Endothelial cell of umbilical vein (primary cell): ENCODE measurements at regions not wholly inside any gene's neighbourhood (a gene's known extent, or its start where the extent isn't known, plus 50 kb on each side); places are given as distances from the start of the nearest gene placed in this dataset.

Source experiments
- BruUV-seq: library from RNA; stranded (reverse); fragments of 400-500 nt; replicated peaks from 2 replicates; lab custom pipeline; 2021; lab: Mats Ljungman, UMichigan
- CTCF ChIA-PET: fragments of 300-600, 350-600 bp; sonication (Branson Sonifier 250); formaldehyde crosslinking; loops from one replicate; lab custom pipeline; 2021; ENCODE audit warnings: antibody characterized with exemption, inconsistent platforms; lab: Charles Lee
- POLR2A ChIA-PET: fragments of 300-600, 350-600 bp; sonication (Branson Sonifier 250); formaldehyde crosslinking; loops from one replicate; lab custom pipeline; 2021; ENCODE audit warnings: antibody characterized with exemption, inconsistent platforms; lab: Charles Lee
- DNase-seq: peaks from one replicate; pipeline ENCODE4 v3.0.0-alpha.2; 2011; ENCODE audit warnings: low read depth, low spot score
- FAIRE-seq: peaks from 2 replicates; lab custom pipeline; 2011; peaks lifted over from hg19 to GRCh38; lab: Jason Lieb, UNC
- H2AFZ ChIP-seq: 2 replicates; pipeline ENCODE4 v1.6.0; 2012; ENCODE audit warnings: low read depth, low read length, control low read depth, inconsistent platforms
- H3K27ac ChIP-seq: 2 replicates; pipeline ENCODE4 v1.5.1; 2011; ENCODE audit warnings: low read depth, mild to moderate bottlenecking, control low read depth, low read length, moderate library complexity; ENCODE audit not compliant: insufficient read depth
- H3K27me3 ChIP-seq, 2 experiments: 2 replicates each; pipeline versions ENCODE4 v1.6.0 to v1.6.1; 2011; ENCODE audit warnings: low read length in 2 of 2, mixed read lengths in 1 of 2; ENCODE audit not compliant: control insufficient read depth in 2 of 2, insufficient read depth in 2 of 2
- H3K36me3 ChIP-seq, 2 experiments: 2 replicates in 1 of 2; 3 replicates in 1 of 2; pipeline ENCODE4 v1.5.1; 2011; ENCODE audit warnings: low read length in 2 of 2, mild to moderate bottlenecking in 1 of 2, moderate library complexity in 1 of 2; ENCODE audit not compliant: control insufficient read depth in 2 of 2, insufficient read depth in 2 of 2; ENCODE audit errors: extremely low read depth in 1 of 2
- H3K4me1 ChIP-seq: 3 replicates; pipeline ENCODE4 v1.5.1; 2011; ENCODE audit warnings: mild to moderate bottlenecking, low read length; ENCODE audit not compliant: control insufficient read depth, insufficient read depth; ENCODE audit errors: extremely low read depth
- H3K4me2 ChIP-seq: 2 replicates; pipeline ENCODE4 v1.6.1; 2011; ENCODE audit warnings: low read length, control low read depth, mixed read lengths; ENCODE audit not compliant: insufficient read depth
- H3K4me3 ChIP-seq, 3 experiments: fragments of 200-600 bp in 1 of 3; sonication (generic), shearing (Covaris generic) in 1 of 3; replicated peaks in 1 of 3; 2 replicates each; pipeline ENCODE4 v1.5.1; 2011 to 2016; ENCODE audit warnings: control low read depth in 3 of 3, low read length in 3 of 3, mild to moderate bottlenecking in 2 of 3, inconsistent platforms in 1 of 3, low read depth in 1 of 3, moderate library complexity in 1 of 3; ENCODE audit not compliant: insufficient read depth in 1 of 3
- H3K79me2 ChIP-seq: 2 replicates; pipeline ENCODE4 v1.6.0; 2012; ENCODE audit warnings: low read length, inconsistent platforms; ENCODE audit not compliant: control insufficient read depth, insufficient read depth
- H3K9ac ChIP-seq: replicated peaks from 2 replicates; pipeline ENCODE3; 2011; ENCODE audit warnings: low read length, control low read depth; ENCODE audit not compliant: insufficient read depth; ENCODE audit errors: extremely low read depth
- H3K9me1 ChIP-seq: replicated peaks from 3 replicates; pipeline ENCODE4 v1.6.0; 2011; ENCODE audit warnings: mild to moderate bottlenecking, low read length; ENCODE audit not compliant: control insufficient read depth, insufficient read depth; ENCODE audit errors: extremely low read depth
- H3K9me3 ChIP-seq: replicated peaks from 2 replicates; pipeline ENCODE4 v1.5.1; 2012; ENCODE audit warnings: low read length, inconsistent platforms; ENCODE audit not compliant: control insufficient read depth, insufficient read depth
- H4K20me1 ChIP-seq: replicated peaks from 2 replicates; pipeline ENCODE3; 2011; ENCODE audit warnings: mild to moderate bottlenecking, low read length; ENCODE audit not compliant: control insufficient read depth, insufficient read depth; ENCODE audit errors: extremely low read depth
- CTCF ChIP-seq, 2 donors: IDR thresholded peaks; 1 replicate in 1 of 2; 2 replicates in 1 of 2; pipeline ENCODE4 v1.5.1; 2011; ENCODE audit warnings: low read length in 2 of 2, mild to moderate bottlenecking in 2 of 2, moderate library complexity in 2 of 2, control low read depth in 1 of 2, inconsistent platforms in 1 of 2, low read depth in 1 of 2; ENCODE audit not compliant: insufficient read depth in 1 of 2; ENCODE audit errors: extremely low read depth in 1 of 2
- EZH2 ChIP-seq: IDR thresholded peaks from 2 replicates; pipeline ENCODE4 v1.6.1; 2012; ENCODE audit warnings: borderline replicate concordance, low read depth, mild to moderate bottlenecking, moderate library complexity, low read length, inconsistent platforms; ENCODE audit not compliant: severe bottlenecking
- FOS ChIP-seq: IDR thresholded peaks from 2 replicates; pipeline ENCODE4 v1.6.1; 2011; ENCODE audit warnings: mild to moderate bottlenecking, low read length, moderate library complexity, borderline replicate concordance; ENCODE audit not compliant: insufficient read depth
- GATA2 ChIP-seq: IDR thresholded peaks from 2 replicates; pipeline ENCODE4 v1.7.0; 2011; ENCODE audit warnings: low read depth, mild to moderate bottlenecking, moderate library complexity, mixed read lengths, low read length; ENCODE audit not compliant: insufficient read length, insufficient read depth
- JUN ChIP-seq: IDR thresholded peaks from 2 replicates; pipeline ENCODE4 v1.6.1; 2011; ENCODE audit warnings: borderline replicate concordance, low read depth; ENCODE audit not compliant: insufficient read length, insufficient read depth
- MAX ChIP-seq: IDR thresholded peaks from 2 replicates; pipeline ENCODE4 v1.6.1; 2011; ENCODE audit not compliant: insufficient read depth, insufficient read length
- MYC ChIP-seq: IDR thresholded peaks from one replicate; pipeline ENCODE4 v1.6.1; 2011; ENCODE audit warnings: mild to moderate bottlenecking, low read depth, low read length
- POLR2A ChIP-seq: IDR thresholded peaks from 2 replicates; pipeline ENCODE4 v1.6.1; 2012; ENCODE audit warnings: low read depth, mild to moderate bottlenecking, control low read depth, low read length
- POLR2AphosphoS5 ChIP-seq: IDR thresholded peaks from 2 replicates; pipeline ENCODE4 v1.6.1; 2012; ENCODE audit warnings: low read depth, mild to moderate bottlenecking, control low read depth, low read length, moderate library complexity; ENCODE audit not compliant: insufficient read depth
- dilution Hi-C: fragments of 300-500 bp; cut with MboI; formaldehyde crosslinking; loops from one replicate; pipeline ENCODE4 v1.15.0; 2019; ENCODE audit warnings: low sequenced_read_pairs; ENCODE audit not compliant: extremely low pct_ligation_motif_present
- intact Hi-C: fragments of 100-400 bp; cut with micrococcal nuclease; formaldehyde crosslinking; loops from one replicate; pipeline ENCODE4 v1.10.0; 2022

- Histone ChIP-seq H3K9me3 (no peaks in the 10 kb centered on the region), H3K27ac (no peak overlapping the region), H3K9ac (no peak overlapping the region), H3K36me3 (no peaks in the 10 kb centered on the region), H3K4me3 (no peak overlapping the region), H2AFZ (no peak overlapping the region), H3K9me1 (no peaks in the 10 kb centered on the region), H3K27me3 (no peaks in the 10 kb centered on the region), H3K4me2 (no peak overlapping the region), H3K79me2 (no peaks in the 10 kb centered on the region), H4K20me1 (no peaks in the 10 kb centered on the region), H3K4me1 (no peaks in the 10 kb centered on the region)
- POLR2A ChIA-PET: no interaction called here
- CTCF ChIA-PET: no interaction called here
- TF ChIP-seq MYC: no peak
- no peak for TF ChIP-seq FOS
- TF ChIP-seq POLR2A: no peak
- no peak for TF ChIP-seq JUN
- TF ChIP-seq POLR2AphosphoS5: no peak
- TF ChIP-seq CTCF (IDR thresholded peaks at IDR 0.05; ENCODE audit: extremely low read depth in 1 of 2, insufficient read depth in 1 of 2, low read depth in 1 of 2, low read length in 2 of 2): no peak
- no peak for TF ChIP-seq MAX
- no peak for TF ChIP-seq GATA2
- no peak for TF ChIP-seq EZH2
- DNase-seq (no peak), FAIRE-seq (no peak)
- intact Hi-C loops: no loop called here
- dilution Hi-C loops: no loop called here
- BruUV-seq: no TSS peak
These were observed 606.3 kb upstream of the IGFBP3 start for GRCh38 chr7:46527360-46527759.
